Activated CD4-positive, alpha-beta T cell treated with anti-CD3 and anti-CD28 coated beads, Interleukin-10, Interleukin-2, amounts not matched to agents 100 ng/mL and 50 ng/mL, durations not matched to agents 16 hours and 8 hours (primary cell): ENCODE measurements at regions not wholly inside any gene's neighbourhood (a gene's known extent, or its start where the extent isn't known, plus 50 kb on each side); places are given as distances from the start of the nearest gene placed in this dataset.

Experiments
- DNase-seq: peaks from one replicate; pipeline ENCODE4 v3.0.0-alpha.2; 2020

- no peak for DNase-seq
Observed at GRCh38 chr2:71860381-71860926, 287.2 kb downstream of the CYP26B1 start.

GRCh38 chr2:71859211-71859847 lies 288.3 kb downstream of the CYP26B1 start:
- DNase-seq: no peak

DNA sequence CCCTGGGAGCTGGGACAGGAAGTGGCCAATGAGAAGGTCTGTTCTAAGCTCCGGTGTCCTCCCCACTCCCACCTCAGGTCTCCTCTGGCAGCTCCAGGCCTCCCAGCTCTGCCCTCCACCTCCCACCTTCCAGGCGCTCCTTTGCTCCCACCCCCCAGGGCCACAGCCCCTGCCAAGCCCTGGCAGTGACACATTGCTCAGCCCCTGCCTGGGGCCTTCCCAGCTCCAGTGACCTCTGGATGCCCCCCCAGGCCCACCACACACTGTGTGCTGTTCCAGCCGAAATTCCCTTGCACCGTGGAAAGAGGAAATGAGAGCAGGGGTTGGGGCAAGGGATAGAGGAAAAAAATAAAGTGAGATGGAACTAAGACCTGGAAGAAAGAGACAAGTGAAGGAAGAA lies 289.6 kb downstream of the CYP26B1 start:
- DNase-seq: no peak

GRCh38 chr2:71857636-71858035 lies 290.0 kb downstream of the CYP26B1 start:
- DNase-seq: no peak

DNA sequence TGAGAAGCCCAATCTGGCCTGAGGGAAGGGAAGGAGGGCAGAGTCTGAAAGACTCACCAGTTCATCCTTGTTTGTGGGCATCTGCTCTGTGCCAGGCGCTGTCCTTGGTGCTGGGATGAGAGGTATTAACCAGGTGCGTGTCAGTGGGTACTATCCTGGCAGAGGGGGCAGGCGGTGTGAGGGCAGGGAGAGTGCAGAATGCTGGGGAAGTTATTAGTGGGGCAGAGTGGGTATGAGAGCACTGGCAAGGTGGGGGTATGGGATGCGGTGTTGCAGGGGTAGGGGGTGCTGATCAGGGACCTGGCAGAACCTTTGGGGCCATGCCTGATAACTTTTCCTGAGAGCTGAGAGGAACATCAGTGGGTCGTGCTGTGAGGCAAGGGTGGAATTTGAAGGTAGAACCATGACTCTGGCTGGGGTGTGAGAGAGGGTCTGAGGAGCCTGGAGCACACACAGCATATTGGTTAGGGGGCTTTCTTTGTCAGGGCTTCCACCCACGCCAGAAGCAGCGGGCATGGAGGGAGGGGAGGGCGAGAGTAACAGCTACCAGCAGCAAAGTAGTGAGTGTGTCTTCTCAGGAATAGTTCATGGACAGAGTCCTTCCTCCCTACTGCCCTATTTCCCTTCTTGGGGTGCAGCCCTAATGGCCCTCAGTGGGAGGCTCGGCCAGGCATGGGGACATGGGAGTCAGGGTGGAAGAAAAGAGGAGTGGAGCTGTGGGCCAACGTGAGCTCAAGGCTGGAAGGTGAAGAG lies 290.7 kb downstream of the CYP26B1 start:
- DNase-seq: no peak

DNA sequence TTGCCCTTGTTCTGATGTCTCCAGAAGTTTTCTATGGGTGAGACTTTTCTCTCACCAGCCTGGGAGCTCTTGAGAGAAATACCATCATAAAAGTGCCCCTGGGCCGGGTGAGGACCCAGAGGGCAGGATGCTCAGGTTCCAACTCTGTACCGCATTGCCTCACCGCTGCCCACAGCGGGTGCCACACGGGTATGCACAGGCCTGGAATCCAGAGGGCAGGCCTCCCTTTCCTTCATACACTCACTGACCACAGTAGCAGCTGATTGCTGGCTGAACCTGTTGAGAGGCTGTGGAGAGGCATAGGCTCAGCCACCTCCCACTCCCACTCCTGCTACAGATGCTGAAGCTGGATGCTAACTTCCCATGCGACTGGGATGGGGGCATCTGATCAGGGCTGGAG lies 293.8 kb downstream of the CYP26B1 start:
- no peak for DNase-seq

DNA sequence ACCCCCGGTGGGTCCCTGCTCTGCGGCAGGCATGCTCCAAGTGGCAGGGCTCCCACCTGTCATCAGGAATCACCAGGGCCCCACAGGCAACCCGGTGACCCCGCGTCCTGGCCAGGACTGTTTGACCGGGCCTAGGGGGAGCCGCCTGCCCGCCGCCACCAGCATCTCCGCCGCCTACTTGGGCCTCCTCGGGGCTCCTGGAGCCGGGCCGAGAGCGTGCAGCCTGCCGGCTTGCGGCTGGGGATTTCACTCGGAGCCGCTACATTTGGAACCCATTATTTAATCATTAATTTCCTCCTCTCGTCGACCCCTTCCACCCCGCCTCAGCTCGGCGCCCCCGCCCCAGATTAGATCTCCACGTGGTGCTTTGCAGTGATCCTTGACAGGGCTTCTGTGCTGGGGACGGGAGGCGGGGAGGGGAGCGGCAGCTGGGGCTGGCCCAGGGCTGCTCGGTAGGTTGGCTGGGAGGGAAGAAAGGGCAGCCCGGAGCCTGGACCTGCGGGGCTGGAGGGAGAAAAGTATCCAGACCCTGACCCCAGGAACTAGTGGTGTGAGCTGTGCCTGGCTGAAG lies 295.4 kb downstream of the CYP26B1 start:
- DNase-seq: no peak

DNA sequence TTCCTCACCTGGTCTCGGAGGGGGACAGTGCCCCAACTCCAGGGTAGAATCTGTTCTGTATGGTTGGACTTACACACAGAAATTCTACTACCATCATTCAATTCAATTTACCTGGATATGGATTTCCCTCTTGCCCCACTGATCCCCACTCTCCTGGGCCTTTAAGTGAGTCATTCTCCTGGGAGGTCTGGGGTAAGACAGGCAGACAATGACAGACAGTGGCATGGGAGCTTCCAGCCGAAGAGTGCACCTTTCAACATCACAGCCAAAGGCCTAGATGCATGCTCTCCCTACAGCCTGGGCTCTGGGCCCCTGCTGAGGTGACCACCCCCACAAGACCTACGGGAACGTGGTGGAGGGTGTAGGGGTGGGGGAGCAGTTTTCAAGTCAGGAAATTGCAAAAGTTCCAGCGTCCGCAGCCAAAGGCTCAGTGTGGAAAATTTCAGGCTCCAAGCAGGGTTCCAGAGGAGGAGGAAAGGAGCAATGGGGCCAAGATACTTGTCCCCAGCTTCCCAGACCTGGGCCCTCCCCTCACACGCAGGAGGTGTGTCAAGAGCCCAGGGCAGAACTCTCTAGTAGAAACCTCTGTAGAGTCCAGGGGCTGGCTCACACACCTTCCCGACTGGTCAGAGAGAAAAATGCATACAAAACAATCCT lies 296.4 kb downstream of the CYP26B1 start:
- no peak for DNase-seq

GRCh38 chr2:71850306-71850801 lies 297.3 kb downstream of the CYP26B1 start:
- no peak for DNase-seq

GRCh38 chr2:71849607-71850305 lies 297.9 kb downstream of the CYP26B1 start:
- no peak for DNase-seq

DNA sequence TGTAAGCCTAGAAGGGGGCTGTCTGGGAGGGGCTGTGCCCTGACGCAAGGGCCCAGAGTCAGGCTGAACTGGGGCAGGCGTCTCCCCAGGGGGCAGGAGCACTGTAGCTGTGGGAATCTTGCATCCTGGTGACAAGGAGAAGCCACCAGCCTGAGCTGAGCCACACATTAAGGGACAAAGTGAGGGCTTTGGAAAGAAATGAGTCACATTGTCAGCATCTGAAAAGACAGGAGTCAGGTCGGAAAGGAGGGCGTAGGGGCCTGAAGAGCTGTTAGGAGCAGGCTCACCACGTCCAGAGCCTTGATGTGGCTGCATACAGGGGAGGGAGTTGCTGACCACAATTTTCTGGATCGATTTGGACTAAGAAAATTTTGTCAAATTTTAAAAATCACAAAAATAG lies 298.6 kb downstream of the CYP26B1 start:
- no peak for DNase-seq

GRCh38 chr2:71846669-71847291 lies 300.9 kb downstream of the CYP26B1 start:
- no peak for DNase-seq

DNA sequence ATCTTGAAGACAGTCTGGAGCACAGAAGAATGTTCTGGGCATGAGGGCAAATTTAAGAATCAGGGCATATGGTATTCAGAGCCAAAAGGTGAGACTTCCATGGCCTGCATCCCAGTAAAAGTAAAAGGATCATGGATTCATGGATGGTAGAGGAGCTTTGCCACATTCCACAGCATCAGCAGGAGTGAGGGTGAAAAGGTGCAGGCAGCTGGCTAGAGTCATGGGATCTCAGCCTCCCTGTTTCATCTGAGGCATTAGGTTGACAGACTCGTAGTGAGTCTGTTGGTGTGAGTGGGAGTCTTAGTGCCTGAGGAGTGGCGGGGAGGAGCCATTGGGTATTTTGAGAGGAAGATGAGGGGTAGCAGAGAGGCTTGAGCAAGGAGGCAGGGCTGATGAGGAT lies 301.6 kb downstream of the CYP26B1 start:
- DNase-seq: no peak

GRCh38 chr2:71844967-71845366 lies 302.7 kb downstream of the CYP26B1 start:
- DNase-seq: no peak

- no peak for DNase-seq
Observed at GRCh38 chr2:71843391-71843850, 304.2 kb downstream of the CYP26B1 start.

- no peak for DNase-seq
Observed at GRCh38 chr2:71842744-71843143, 304.9 kb downstream of the CYP26B1 start.

DNA sequence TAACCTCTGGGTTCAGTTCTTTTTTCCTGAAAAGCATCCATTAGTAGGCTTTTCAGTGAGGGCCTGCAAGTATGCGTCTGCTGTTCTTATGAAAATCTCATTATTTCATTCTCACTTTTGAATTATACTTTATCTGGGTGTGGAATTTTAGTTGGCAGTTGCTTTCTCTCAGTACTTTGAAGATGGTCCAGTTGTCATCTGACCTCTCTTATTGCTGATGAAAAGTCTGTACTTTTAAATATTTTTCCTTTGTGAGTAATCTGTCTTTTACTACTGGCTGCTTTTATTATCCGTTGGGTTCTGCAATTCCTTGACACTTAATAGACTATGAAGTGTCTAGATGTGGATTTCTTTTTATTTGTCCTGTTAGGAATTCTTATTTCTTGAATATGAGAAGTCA lies 307.8 kb downstream of the CYP26B1 start:
- DNase-seq: no peak

GRCh38 chr2:71834796-71835195 lies 312.9 kb downstream of the CYP26B1 start:
- DNase-seq: no peak

DNA sequence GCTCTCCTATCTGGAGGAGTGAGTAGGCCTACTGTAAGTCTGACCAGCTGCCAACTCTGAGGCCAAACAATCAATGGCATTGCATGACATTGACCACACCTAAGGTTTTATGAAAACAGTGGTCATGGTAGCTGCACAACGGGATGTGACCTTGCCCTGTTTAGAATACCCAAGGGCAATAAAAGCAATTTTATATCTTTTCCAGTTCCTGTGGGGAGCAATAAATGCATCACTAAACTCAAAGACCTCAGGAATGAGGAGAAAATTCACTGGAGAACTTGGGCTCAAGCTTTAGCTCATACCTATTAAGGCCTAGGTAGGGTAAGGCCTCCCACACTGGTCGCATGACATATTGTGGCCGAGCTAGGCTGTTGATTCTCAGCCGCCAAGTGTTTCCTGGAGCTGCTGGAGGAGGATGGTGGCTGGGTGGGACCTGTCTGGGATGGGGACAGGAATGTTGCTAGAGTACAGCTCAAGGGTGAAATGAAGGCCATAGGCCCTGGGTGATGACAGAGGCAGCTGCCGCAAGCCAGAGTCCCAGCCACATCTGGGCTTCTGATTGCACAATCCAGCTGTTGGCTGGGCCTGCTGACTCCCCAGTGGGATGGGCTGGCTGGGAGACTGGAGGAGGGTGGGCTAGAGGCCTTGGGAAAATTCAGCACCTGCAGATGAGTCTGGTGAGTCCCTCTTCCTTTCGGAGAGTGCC lies 313.7 kb downstream of the CYP26B1 start:
- no peak for DNase-seq

DNA sequence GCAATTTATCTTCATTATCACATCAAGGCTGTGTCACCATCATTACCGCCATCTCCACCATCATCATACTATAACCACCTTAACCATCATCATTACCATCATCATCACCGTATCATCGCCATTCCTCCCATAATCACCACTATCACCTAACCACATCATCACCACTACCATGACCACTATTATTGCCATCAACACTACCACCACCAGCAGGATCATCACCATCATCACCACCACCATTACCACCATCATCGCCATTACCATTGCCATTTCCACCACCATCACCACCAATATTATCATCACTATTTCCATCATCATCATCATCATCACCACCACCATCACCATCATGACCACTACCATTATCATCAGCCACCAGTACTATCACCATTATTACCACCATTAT lies 314.4 kb downstream of the CYP26B1 start:
- DNase-seq: no peak

DNA sequence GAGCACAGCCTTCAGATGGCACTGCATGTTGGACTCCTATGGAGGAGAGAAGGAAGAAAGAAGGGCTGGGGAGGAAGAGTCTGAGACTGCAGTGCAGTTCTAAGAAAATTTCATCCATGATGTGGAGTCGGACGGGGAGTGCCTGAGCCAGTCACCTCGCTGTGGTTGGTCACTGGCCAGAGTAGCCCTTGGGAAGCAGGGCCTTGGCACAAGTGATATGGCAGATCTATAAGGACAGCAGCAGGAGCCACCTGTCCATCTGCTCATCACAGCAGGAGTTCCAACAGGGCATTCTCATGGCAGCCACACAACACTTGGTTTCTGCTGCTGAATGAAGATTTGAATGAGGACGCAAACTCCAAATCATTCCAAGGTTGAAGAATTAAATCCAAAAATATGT lies 314.8 kb downstream of the CYP26B1 start:
- no peak for DNase-seq
